ENCODE measurements at regions not wholly inside any gene's neighbourhood (a gene's known extent, or its start where the extent isn't known, plus 50 kb on each side); places are given as distances from the start of the nearest gene placed in this dataset.

DNA sequence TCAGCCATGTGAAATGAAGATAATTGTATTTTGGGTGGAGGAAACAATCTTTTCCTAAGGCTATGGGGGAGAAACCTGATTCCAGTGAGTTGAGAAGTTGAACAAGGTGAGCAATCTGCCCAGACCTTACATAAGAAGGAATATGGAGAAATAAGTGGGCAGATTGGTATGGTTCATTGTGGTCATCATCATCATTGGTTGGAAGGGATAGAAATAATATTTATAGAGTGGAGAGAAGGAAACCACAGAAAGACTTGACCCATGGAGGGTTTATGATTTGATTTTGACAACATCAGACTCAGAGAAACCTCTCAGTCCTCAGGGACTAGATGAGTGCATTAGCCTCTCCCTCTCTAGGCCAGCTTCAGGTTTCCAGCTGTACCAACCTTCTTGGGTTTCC lies 177.9 kb upstream of the NEIL3 start:
- no peak for DNase-seq (ENCODE audit: low read depth, low spot score)
- ChIA-PET CTCF (no interaction called here), POLR2A (no interaction called here)
- TF ChIP-seq, protein P1, sequence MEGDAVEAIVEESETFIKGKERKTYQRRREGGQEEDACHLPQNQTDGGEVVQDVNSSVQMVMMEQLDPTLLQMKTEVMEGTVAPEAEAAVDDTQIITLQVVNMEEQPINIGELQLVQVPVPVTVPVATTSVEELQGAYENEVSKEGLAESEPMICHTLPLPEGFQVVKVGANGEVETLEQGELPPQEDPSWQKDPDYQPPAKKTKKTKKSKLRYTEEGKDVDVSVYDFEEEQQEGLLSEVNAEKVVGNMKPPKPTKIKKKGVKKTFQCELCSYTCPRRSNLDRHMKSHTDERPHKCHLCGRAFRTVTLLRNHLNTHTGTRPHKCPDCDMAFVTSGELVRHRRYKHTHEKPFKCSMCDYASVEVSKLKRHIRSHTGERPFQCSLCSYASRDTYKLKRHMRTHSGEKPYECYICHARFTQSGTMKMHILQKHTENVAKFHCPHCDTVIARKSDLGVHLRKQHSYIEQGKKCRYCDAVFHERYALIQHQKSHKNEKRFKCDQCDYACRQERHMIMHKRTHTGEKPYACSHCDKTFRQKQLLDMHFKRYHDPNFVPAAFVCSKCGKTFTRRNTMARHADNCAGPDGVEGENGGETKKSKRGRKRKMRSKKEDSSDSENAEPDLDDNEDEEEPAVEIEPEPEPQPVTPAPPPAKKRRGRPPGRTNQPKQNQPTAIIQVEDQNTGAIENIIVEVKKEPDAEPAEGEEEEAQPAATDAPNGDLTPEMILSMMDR (IDR thresholded peaks at IDR 0.05; ENCODE audit: insufficient read depth, low read length, missing control alignments) = no peak
- no peak overlapping the region for H3K4me3 ChIP-seq (ENCODE audit: low read depth, low read length)

DNA sequence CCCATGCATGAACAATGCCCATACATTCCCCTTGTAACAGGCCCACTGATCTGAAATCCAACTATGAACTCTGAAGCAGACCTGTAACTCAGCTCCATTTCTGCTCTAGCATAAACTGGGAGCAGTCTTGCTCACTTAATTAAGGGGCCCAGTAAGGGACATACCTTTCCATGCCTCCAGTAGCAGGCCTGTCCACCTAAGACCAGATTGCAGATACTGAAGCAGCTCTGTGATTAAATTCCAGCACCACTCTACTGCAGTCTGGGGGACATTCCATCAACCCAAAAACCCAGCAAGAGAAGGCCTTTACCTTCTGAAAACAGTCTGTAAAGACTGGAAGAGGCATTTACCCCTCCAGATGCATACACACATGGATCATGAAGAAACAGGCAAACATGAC lies 162.0 kb upstream of the NEIL3 start:
- CTCF ChIA-PET = no interaction called here

DNA sequence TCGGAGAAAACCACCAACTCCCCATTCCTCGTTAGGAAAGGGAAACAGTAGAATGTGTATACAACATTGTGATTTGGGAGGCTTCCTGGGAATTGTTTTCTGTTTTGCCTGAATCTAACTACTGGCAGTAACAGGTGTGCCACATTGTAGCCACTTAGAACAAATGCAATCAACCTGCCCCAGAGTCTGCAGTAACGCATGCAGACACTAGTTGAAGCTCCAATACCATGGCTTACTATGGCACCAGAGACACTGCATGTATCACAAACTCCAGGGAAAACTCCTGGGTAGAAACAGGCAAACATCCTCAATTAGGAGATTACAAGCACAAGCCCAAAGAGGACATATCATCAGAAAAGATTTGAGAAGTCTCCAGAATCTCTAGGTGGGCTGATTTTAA lies 154.2 kb upstream of the NEIL3 start:
- DNase-seq (ENCODE audit: low read depth, low spot score) = no peak
- ChIA-PET CTCF (no interaction called here), POLR2A (no interaction called here)
- TF ChIP-seq, protein P1 (IDR thresholded peaks at IDR 0.05; ENCODE audit: insufficient read depth, low read length, missing control alignments) = no peak
- no peak overlapping the region for H3K4me3 ChIP-seq (ENCODE audit: low read depth, low read length)

More for the DNA sequence above, 162.0 kb upstream of the NEIL3 start:
- TF ChIP-seq, protein P1 (IDR thresholded peaks at IDR 0.05; ENCODE audit: insufficient read depth, low read length, missing control alignments) = no peak
- no peak overlapping the region for H3K4me3 ChIP-seq (ENCODE audit: low read depth, low read length)
- POLR2A ChIA-PET = no interaction called here
- DNase-seq (ENCODE audit: low read depth, low spot score) = no peak

DNA sequence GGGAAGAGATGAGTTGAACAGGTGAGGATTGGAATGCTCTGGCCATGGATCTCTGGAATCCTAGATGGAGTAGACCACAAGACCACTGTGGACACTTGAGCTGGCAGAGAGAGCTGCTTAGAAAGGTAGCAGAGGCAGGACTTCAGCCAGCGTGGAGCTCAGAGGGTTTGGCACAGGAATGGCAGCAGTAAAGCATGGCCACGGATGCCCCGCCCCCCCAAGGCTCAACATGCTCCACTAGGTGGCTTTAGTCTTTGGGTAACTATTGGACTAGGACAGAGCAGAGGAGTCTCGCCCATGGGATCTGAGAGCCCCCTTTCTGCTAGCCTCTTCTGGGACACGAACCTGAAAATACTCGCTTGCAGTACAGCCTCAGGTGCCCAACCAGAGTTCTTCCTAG lies 150.1 kb upstream of the NEIL3 start:
- ChIA-PET CTCF (no interaction called here), POLR2A (no interaction called here)
- TF ChIP-seq, protein P1 (IDR thresholded peaks at IDR 0.05; ENCODE audit: insufficient read depth, low read length, missing control alignments) = no peak
- H3K4me3 ChIP-seq (ENCODE audit: low read depth, low read length) = no peak overlapping the region
- no peak for DNase-seq (ENCODE audit: low read depth, low spot score)

GRCh38 chr4:177161781-177162180 lies 147.9 kb upstream of the NEIL3 start:
- TF ChIP-seq, protein P1 (IDR thresholded peaks at IDR 0.05; ENCODE audit: insufficient read depth, low read length, missing control alignments) = no peak
- CTCF ChIA-PET = no interaction called here
- no peak overlapping the region for H3K4me3 ChIP-seq (ENCODE audit: low read depth, low read length)
- POLR2A ChIA-PET = no interaction called here
- no peak for DNase-seq (ENCODE audit: low read depth, low spot score)

GRCh38 chr4:177163532-177163931 lies 146.1 kb upstream of the NEIL3 start:
- ChIA-PET POLR2A (no interaction called here), CTCF (no interaction called here)
- TF ChIP-seq, protein P1 (IDR thresholded peaks at IDR 0.05; ENCODE audit: insufficient read depth, low read length, missing control alignments) = no peak
- H3K4me3 ChIP-seq (ENCODE audit: low read depth, low read length) = no peak overlapping the region
- no peak for DNase-seq (ENCODE audit: low read depth, low spot score)
